A673 (cell line): ENCODE measurements at regions not wholly inside any gene's neighbourhood (a gene's known extent, or its start where the extent isn't known, plus 50 kb on each side); places are given as distances from the start of the nearest gene placed in this dataset.

Experiments
- EZH2 ChIP-seq: fragments of 200-600 bp; sonication (generic); IDR thresholded peaks from 2 replicates; pipeline ENCODE4 v1.6.1; 2017; ENCODE audit warnings: borderline replicate concordance, low read depth, mild to moderate bottlenecking, mixed read lengths, antibody characterized with exemption, low read length; ENCODE audit not compliant: poor library complexity, severe bottlenecking
- TF ChIP-seq, protein P1 (sequence below): fragments of 300-800, 200-600 bp; sonication (generic); conservative IDR thresholded peaks from 2 replicates; pipeline ENCODE4 v1.5.1; 2017; ENCODE audit warnings: low read depth, mild to moderate bottlenecking, antibody characterized with exemption, low read length, moderate library complexity, mixed read lengths

DNA sequence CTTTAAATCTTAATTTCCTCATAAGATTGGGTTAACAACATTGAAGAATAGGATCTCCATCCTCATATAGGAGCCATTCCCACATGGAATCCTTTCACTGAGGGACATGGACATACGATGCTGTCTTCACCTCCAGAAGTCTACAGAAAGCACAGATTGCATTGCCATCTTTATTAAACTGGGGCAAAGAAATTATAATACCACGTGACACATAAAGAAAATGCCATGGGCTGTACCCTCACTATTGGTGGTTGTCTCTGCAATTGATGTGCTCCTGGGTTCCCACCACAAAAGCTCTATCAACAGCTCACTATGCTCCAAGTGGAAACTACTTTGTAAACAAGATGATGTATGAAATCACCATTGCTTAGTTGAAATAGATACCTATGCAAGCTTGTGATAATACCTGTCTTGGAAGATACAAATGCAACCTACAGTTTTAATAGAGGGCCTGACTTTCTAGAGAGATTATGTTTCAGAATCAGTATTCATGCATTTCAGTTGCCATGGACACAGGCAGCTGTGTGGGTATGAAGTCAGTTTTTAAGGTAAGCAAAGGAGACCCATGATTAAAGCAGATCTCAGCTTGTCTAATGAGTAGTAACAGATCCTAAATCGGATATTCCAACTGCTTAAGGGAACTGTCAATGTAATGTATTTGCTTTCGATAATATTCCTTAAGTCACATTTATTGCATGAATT is 337.0 kb downstream of the RAD51AP2 start:
- TF ChIP-seq, protein P1, sequence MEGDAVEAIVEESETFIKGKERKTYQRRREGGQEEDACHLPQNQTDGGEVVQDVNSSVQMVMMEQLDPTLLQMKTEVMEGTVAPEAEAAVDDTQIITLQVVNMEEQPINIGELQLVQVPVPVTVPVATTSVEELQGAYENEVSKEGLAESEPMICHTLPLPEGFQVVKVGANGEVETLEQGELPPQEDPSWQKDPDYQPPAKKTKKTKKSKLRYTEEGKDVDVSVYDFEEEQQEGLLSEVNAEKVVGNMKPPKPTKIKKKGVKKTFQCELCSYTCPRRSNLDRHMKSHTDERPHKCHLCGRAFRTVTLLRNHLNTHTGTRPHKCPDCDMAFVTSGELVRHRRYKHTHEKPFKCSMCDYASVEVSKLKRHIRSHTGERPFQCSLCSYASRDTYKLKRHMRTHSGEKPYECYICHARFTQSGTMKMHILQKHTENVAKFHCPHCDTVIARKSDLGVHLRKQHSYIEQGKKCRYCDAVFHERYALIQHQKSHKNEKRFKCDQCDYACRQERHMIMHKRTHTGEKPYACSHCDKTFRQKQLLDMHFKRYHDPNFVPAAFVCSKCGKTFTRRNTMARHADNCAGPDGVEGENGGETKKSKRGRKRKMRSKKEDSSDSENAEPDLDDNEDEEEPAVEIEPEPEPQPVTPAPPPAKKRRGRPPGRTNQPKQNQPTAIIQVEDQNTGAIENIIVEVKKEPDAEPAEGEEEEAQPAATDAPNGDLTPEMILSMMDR = no peak
- no peak for TF ChIP-seq EZH2
